A549 (cell line): ENCODE measurements at regions not wholly inside any gene's neighbourhood (a gene's known extent, or its start where the extent isn't known, plus 50 kb on each side); places are given as distances from the start of the nearest gene placed in this dataset.

Experiments used
- ATAC-seq, 2 experiments: fragments of 200-7000 bp in 1 of 2; fragments of >200 bp in 1 of 2; cut with Nextera tagmentation in 1 of 2; cut with Tn5 transposase in 1 of 2; 3 replicates each; pipeline versions ENCODE4 v1.8.0 to v1.9.1; 2018 to 2020; ENCODE audit warnings: mild to moderate bottlenecking in 1 of 2, moderate library complexity in 1 of 2
- CTCF ChIA-PET: fragments of 300-600 bp; sonication (Branson Sonifier 250); formaldehyde crosslinking; extraction: SDS; loops from one replicate; lab custom pipeline; 2021; ENCODE audit warnings: antibody characterized with exemption, inconsistent platforms; lab: Yijun Ruan, JAX
- POLR2A ChIA-PET: fragments of 350-600 bp; formaldehyde crosslinking; extraction: SDS; loops from one replicate; lab custom pipeline; 2021; ENCODE audit warnings: antibody characterized with exemption, inconsistent platforms; lab: Yijun Ruan, JAX
- DNase-seq, 2 experiments: peaks; one replicate each; pipeline versions ENCODE4 v3.0.0 to v3.0.0-alpha.2; 2011 to 2016; ENCODE audit warnings: low read depth in 1 of 2, low spot score in 1 of 2
- FAIRE-seq: peaks from 2 replicates; lab custom pipeline; 2011; peaks lifted over from hg19 to GRCh38; lab: Jason Lieb, UNC
- H3K27ac ChIP-seq, 2 experiments: fragments of >200 bp; sonication (Bioruptor Twin); formaldehyde crosslinking; 3 replicates each; pipeline ENCODE4 v1.5.1; 2016 to 2017
- H3K4me1 ChIP-seq: fragments of >200 bp; sonication (Bioruptor Twin); formaldehyde crosslinking; 3 replicates; pipeline ENCODE4 v1.6.1; 2016
- H3K4me2 ChIP-seq: fragments of >200 bp; sonication (Bioruptor Twin); formaldehyde crosslinking; 3 replicates; pipeline ENCODE4 v1.6.1; 2016
- H3K4me3 ChIP-seq: fragments of >200 bp; sonication (Bioruptor Twin); formaldehyde crosslinking; 3 replicates; pipeline ENCODE4 v1.5.1; 2016
- H3K9me3 ChIP-seq: fragments of >200 bp; sonication (Bioruptor Twin); formaldehyde crosslinking; 3 replicates; pipeline ENCODE4 v1.6.1; 2016
- BCL3 ChIP-seq: fragments of >200 bp; sonication (Bioruptor Twin); formaldehyde crosslinking; IDR thresholded peaks from 3 replicates; pipeline ENCODE4 v1.6.1; 2016
- CBX8 ChIP-seq: fragments of 200-600 bp; sonication (generic); IDR thresholded peaks from 2 replicates; pipeline ENCODE4 v1.6.1; 2016
- CHD4 ChIP-seq: fragments of 200-600 bp; sonication (generic); IDR thresholded peaks from 2 replicates; pipeline ENCODE4 v1.6.1; 2016; ENCODE audit warnings: antibody characterized with exemption, mild to moderate bottlenecking, borderline replicate concordance
- FOSB ChIP-seq: fragments of 250-450 bp; sonication (Bioruptor Pico); IDR thresholded peaks from 2 replicates; pipeline ENCODE4 v1.5.0; 2020; ENCODE audit warnings: mild to moderate bottlenecking, moderate library complexity
- FOSL2 ChIP-seq, 2 experiments: fragments of 450-650 bp in 1 of 2; fragments of >200 bp in 1 of 2; sonication (Bioruptor Twin) in 1 of 2; formaldehyde crosslinking; IDR thresholded peaks; 2 replicates each; pipeline versions ENCODE4 v1.5.0 to v1.6.1; 2016 to 2020; ENCODE audit warnings: mild to moderate bottlenecking in 1 of 2, moderate library complexity in 1 of 2
- GATA3 ChIP-seq: IDR thresholded peaks from 2 replicates; pipeline ENCODE4 v1.6.1; 2012; ENCODE audit warnings: borderline replicate concordance
- HOXA7 ChIP-seq: fragments of 250-450 bp; sonication (Bioruptor Pico); IDR thresholded peaks from 2 replicates; pipeline ENCODE4 v1.5.0; 2020; ENCODE audit warnings: mild to moderate bottlenecking, moderate library complexity
- HOXB13 ChIP-seq: fragments of 250-450 bp; sonication (Bioruptor Pico); IDR thresholded peaks from 2 replicates; pipeline ENCODE4 v1.5.0; 2020; ENCODE audit warnings: low read depth, mild to moderate bottlenecking, moderate library complexity
- JUN ChIP-seq, 2 experiments: fragments of >200 bp; sonication (Bioruptor Twin); formaldehyde crosslinking; IDR thresholded peaks; 2 replicates in 1 of 2; 3 replicates in 1 of 2; pipeline ENCODE4 v1.6.1; 2016 to 2017
- MAFK ChIP-seq: fragments of 450-650 bp; IDR thresholded peaks from 2 replicates; pipeline ENCODE4 v1.6.1; 2014; ENCODE audit not compliant: partially characterized antibody
- MAX ChIP-seq: IDR thresholded peaks from 2 replicates; pipeline ENCODE4 v1.6.1; 2012
- MAZ ChIP-seq: fragments of 150-350 bp; IDR thresholded peaks from 2 replicates; pipeline ENCODE4 v1.6.1; 2014; ENCODE audit warnings: antibody characterized with exemption, low read depth, low read length, borderline replicate concordance
- NFE2L2 ChIP-seq: fragments of 150-350 bp; conservative IDR thresholded peaks from 2 replicates; pipeline ENCODE4 v1.6.1; 2014; ENCODE audit warnings: low read length
- NR3C1 ChIP-seq: fragments of >200 bp; sonication (Bioruptor Twin); formaldehyde crosslinking; IDR thresholded peaks from 3 replicates; pipeline ENCODE4 v1.6.1; 2017
- PBX3 ChIP-seq: IDR thresholded peaks from 2 replicates; pipeline ENCODE4 v1.6.1; 2012
- RAD21 ChIP-seq, 2 experiments: fragments of >200 bp in 1 of 2; sonication (Bioruptor Twin) in 1 of 2; formaldehyde crosslinking in 1 of 2; IDR thresholded peaks in 1 of 2; conservative IDR thresholded peaks in 1 of 2; 2 replicates in 1 of 2; 3 replicates in 1 of 2; pipeline ENCODE4 v1.6.1; 2012 to 2018; ENCODE audit warnings: inconsistent platforms in 1 of 2
- RNF2 ChIP-seq: fragments of 200-600 bp; sonication (generic); IDR thresholded peaks from 2 replicates; pipeline ENCODE4 v1.6.1; 2016; ENCODE audit warnings: low read depth, mild to moderate bottlenecking, antibody characterized with exemption, moderate library complexity, borderline replicate concordance
- SMC3 ChIP-seq: fragments of >200 bp; sonication (Bioruptor Twin); formaldehyde crosslinking; IDR thresholded peaks from 3 replicates; pipeline ENCODE4 v1.6.1; 2018; ENCODE audit warnings: inconsistent platforms
- TP53 ChIP-seq: fragments of 250-450 bp; sonication (Bioruptor Pico); IDR thresholded peaks from 2 replicates; pipeline ENCODE4 v1.5.0; 2021; ENCODE audit warnings: mild to moderate bottlenecking, moderate library complexity
- ZNF302 ChIP-seq: fragments of 250-450 bp; sonication (Bioruptor Pico); IDR thresholded peaks from 2 replicates; pipeline ENCODE4 v1.9.0; 2021; ENCODE audit warnings: inconsistent platforms, mild to moderate bottlenecking, moderate library complexity
- WGBS: methylation state at CpG from one replicate; pipeline ENCODE4 v1.1.6; 2017; ENCODE audit errors: missing lambda C conversion rate; 5-methylcytosine and 5-hydroxymethylcytosine counted together

GRCh38 chr22:47588578-47588960 is 826.1 kb downstream of the TBC1D22A start (continued):
- no peak for TF ChIP-seq TP53 (CRISPR knock-in tag)

- ChIA-PET POLR2A (no interaction called here), CTCF (no interaction called here)
- ATAC-seq = no peak
- Histone ChIP-seq H3K9me3 (no peaks in the 10 kb centered on the region), H3K27ac (no peak overlapping the region), H3K4me2 (0 out of 3 replicates have a peak overlapping the region, but pooled peaks have one; percentile 30), H3K4me3 (no peak overlapping the region), H3K4me1 (no peaks in the 10 kb centered on the region; the same call in 2 of the 3 replicates)
- WGBS = 47% methylated on average over 9 of the region's 9 CpGs
- TF ChIP-seq ZNF302 (no peak), HOXB13 (CRISPR knock-in tag) (no peak)
- no peak for FAIRE-seq
- DNase-seq = no peak
Measured at GRCh38 chr22:47587861-47588577, 825.6 kb downstream of the TBC1D22A start.

- no peak for FAIRE-seq
- 62% methylated on average over 5 of the region's 7 CpGs for WGBS
- Histone ChIP-seq H3K4me2 (no peak overlapping the region), H3K9me3 (no peaks in the 10 kb centered on the region), H3K4me1 (no peaks in the 10 kb centered on the region; the same call in 2 of the 3 replicates), H3K4me3 (no peak overlapping the region), H3K27ac (no peak overlapping the region)
- CTCF ChIA-PET = interaction anchor here (1.2 kb wide), 1 partner anchor 458 kb away, joined by 4 read pairs; no protein-coding TSS in a partner anchor
- DNase-seq = no peak
- no peak for TF ChIP-seq RNF2
- TF ChIP-seq PBX3 = no peak
- no peak for TF ChIP-seq MAFK
- TF ChIP-seq JUN (IDR thresholded peaks at IDR 0.05) = no peak
- no peak for TF ChIP-seq HOXA7 (CRISPR knock-in tag)
- no peak for TF ChIP-seq GATA3
- POLR2A ChIA-PET = no interaction called here
- no peak for ATAC-seq
Measured at GRCh38 chr22:47587361-47587760, 824.9 kb downstream of the TBC1D22A start.

- H3K4me1 ChIP-seq = no peaks in the 10 kb centered on the region; the same call in 2 of the 3 replicates
- no peak overlapping the region for H3K4me3 ChIP-seq
- no peak for TF ChIP-seq CBX8
- TF ChIP-seq MAZ = no peak
- no peak for TF ChIP-seq NFE2L2
- no peak for TF ChIP-seq ZNF302
- no peak for TF ChIP-seq CHD4
- no peak for TF ChIP-seq HOXB13 (CRISPR knock-in tag)
- TF ChIP-seq FOSB = no peak
- no peak for TF ChIP-seq MAX
- no peaks in the 10 kb centered on the region for H3K9me3 ChIP-seq
- no peak for ATAC-seq
- H3K4me2 ChIP-seq = no peak overlapping the region
- no peak for FAIRE-seq
- POLR2A ChIA-PET = no interaction called here
- no peak for DNase-seq
- H3K27ac ChIP-seq = no peak overlapping the region
- WGBS = 30% methylated on average over 6 of the region's 6 CpGs
- CTCF ChIA-PET = interaction anchor here (1.2 kb wide), 1 partner anchor 458 kb away, joined by 4 read pairs; no protein-coding TSS in a partner anchor
Measured at GRCh38 chr22:47586946-47587345, 824.5 kb downstream of the TBC1D22A start.

- Histone ChIP-seq H3K27ac (no peak overlapping the region), H3K4me2 (no peak overlapping the region), H3K4me1 (no peaks in the 10 kb centered on the region; the same call in 2 of the 3 replicates), H3K9me3 (no peaks in the 10 kb centered on the region), H3K4me3 (no peak overlapping the region)
- TF ChIP-seq SMC3 (no peak; the same call in 2 of the 3 replicates), NR3C1 (no peak), BCL3 (no peak), FOSL2 (IDR thresholded peaks at IDR 0.05) (no peak), FOSL2 (CRISPR knock-in tag; IDR thresholded peaks at IDR 0.05) (peak; percentile 8; the same call in 1 of the 2 replicates), RAD21 (conservative IDR thresholded peaks at IDR 0.05 in 1 of 2, IDR thresholded peaks at IDR 0.05 in 1 of 2) (peak; percentile 43 to 44; a peak in 4 of 5 replicates)
- FAIRE-seq = no peak
- DNase-seq = peak in 1 of 2 experiments; percentile 13
- peak in 1 of 2 experiments; percentile 30; a peak in 1 of 6 replicates for ATAC-seq
- 19% methylated on average over 3 of the region's 3 CpGs for WGBS
- CTCF ChIA-PET = interaction anchor here (0.6 kb wide), 1 partner anchor 46 kb away, joined by 3 read pairs; no protein-coding TSS in a partner anchor
- POLR2A ChIA-PET = no interaction called here
Measured at GRCh38 chr22:47586038-47586437, 823.6 kb downstream of the TBC1D22A start.
